ENCODE measurements at regions not wholly inside any gene's neighbourhood (a gene's known extent, or its start where the extent isn't known, plus 50 kb on each side); places are given as distances from the start of the nearest gene placed in this dataset.

GRCh38 chr2:33839791-33840190 lies 240.7 kb upstream of the FAM98A start:
- Histone ChIP-seq H3K27me3 (ENCODE audit: insufficient read depth) (no peaks in the 10 kb centered on the region), H3K36me3 (replicated peaks in 1 of 2; ENCODE audit: control insufficient read depth in 1 of 2, insufficient read depth in 2 of 2, low read length in 1 of 2) (no peaks in the 10 kb centered on the region), H3K4me2 (no peak overlapping the region), H3K4me3 (ENCODE audit: low read depth in 2 of 2, low read length in 1 of 2) (no peak overlapping the region), H3K9ac (no peak overlapping the region), H3K4me1 (ENCODE audit: control insufficient read depth in 1 of 2, insufficient read depth in 2 of 2, low read depth in 1 of 2, low read length in 1 of 2) (no peaks in the 10 kb centered on the region), H2AFZ (ENCODE audit: low read depth) (no peak overlapping the region), H3K79me2 (ENCODE audit: insufficient read depth) (no peaks in the 10 kb centered on the region), H3F3A (replicated peaks; ENCODE audit: insufficient read depth) (no peaks in the 10 kb centered on the region), H3K9me3 (no peaks in the 10 kb centered on the region), H3K27ac (ENCODE audit: low read depth in 2 of 2, low read length in 1 of 2) (no peak overlapping the region), H3K9me2 (no peaks in the 10 kb centered on the region), H4K20me1 (ENCODE audit: insufficient read depth) (no peaks in the 10 kb centered on the region)
- DNase-seq: no peak
- ChIA-PET CTCF (no interaction called here), POLR2A (no interaction called here)
- 26% methylated on average over 7 of the region's 7 CpGs for WGBS (ENCODE audit: low lambda C conversion rate)
- no peak for TF ChIP-seq TEAD4 (IDR thresholded peaks at IDR 0.05; ENCODE audit: borderline replicate concordance, insufficient read depth)
- no peak for TF ChIP-seq CHD2 (IDR thresholded peaks at IDR 0.05; ENCODE audit: low read length, partially characterized antibody)
- TF ChIP-seq POLR2AphosphoS5 (IDR thresholded peaks at IDR 0.05; ENCODE audit: low read depth, low read length): no peak
- TF ChIP-seq TAF1 (IDR thresholded peaks at IDR 0.05; ENCODE audit: borderline replicate concordance, low read depth, low read length): no peak

GRCh38 chr2:33836628-33837027 lies 237.5 kb upstream of the FAM98A start:
- H3K27me3 ChIP-seq (ENCODE audit: insufficient read depth): no peaks in the 10 kb centered on the region
- POLR2A ChIA-PET: no interaction called here
- H3F3A ChIP-seq (replicated peaks; ENCODE audit: insufficient read depth): no peaks in the 10 kb centered on the region
- H3K79me2 ChIP-seq (ENCODE audit: insufficient read depth): no peaks in the 10 kb centered on the region
- H3K9me3 ChIP-seq: no peaks in the 10 kb centered on the region
- DNase-seq: no peak
- H3K9ac ChIP-seq: no peak overlapping the region
- H2AFZ ChIP-seq (ENCODE audit: low read depth): no peak overlapping the region
- no peaks in the 10 kb centered on the region for H3K4me1 ChIP-seq (ENCODE audit: control insufficient read depth in 1 of 2, insufficient read depth in 2 of 2, low read depth in 1 of 2, low read length in 1 of 2)
- 5% methylated on average over 5 of the region's 5 CpGs for WGBS (ENCODE audit: low lambda C conversion rate)
- no peak overlapping the region for H3K4me3 ChIP-seq (ENCODE audit: low read depth in 2 of 2, low read length in 1 of 2)
- H4K20me1 ChIP-seq (ENCODE audit: insufficient read depth): no peaks in the 10 kb centered on the region
- no peak overlapping the region for H3K27ac ChIP-seq (ENCODE audit: low read depth in 2 of 2, low read length in 1 of 2)
- TF ChIP-seq EZH2phosphoT487 (IDR thresholded peaks at IDR 0.05; ENCODE audit: borderline replicate concordance, low read depth) (no peak), FOXM1 (IDR thresholded peaks at IDR 0.05; ENCODE audit: low read depth) (no peak), RAD21 (IDR thresholded peaks at IDR 0.05; ENCODE audit: low read length) (no peak), RCOR1 (IDR thresholded peaks at IDR 0.05; ENCODE audit: low read length) (no peak), TCF12 (IDR thresholded peaks at IDR 0.05) (no peak), IRF3 (IDR thresholded peaks at IDR 0.05; ENCODE audit: low read depth, low read length) (no peak), USF1 (IDR thresholded peaks at IDR 0.05; ENCODE audit: borderline replicate concordance, low read depth) (no peak), SIN3A (IDR thresholded peaks at IDR 0.05; ENCODE audit: borderline replicate concordance, low read depth, low read length) (no peak), SMC3 (IDR thresholded peaks at IDR 0.05; ENCODE audit: low read depth, low read length) (no peak), ELF1 (IDR thresholded peaks at IDR 0.05) (no peak), CTCF (IDR thresholded peaks at IDR 0.05) (no peak), REST (IDR thresholded peaks at IDR 0.05; ENCODE audit: low read depth, low read length) (no peak), ZBTB33 (IDR thresholded peaks at IDR 0.05; ENCODE audit: borderline replicate concordance, low read depth) (no peak), MEF2A (IDR thresholded peaks at IDR 0.05; ENCODE audit: borderline replicate concordance, low read depth) (no peak)
- no peaks in the 10 kb centered on the region for H3K9me2 ChIP-seq
- H3K36me3 ChIP-seq (replicated peaks in 1 of 2; ENCODE audit: control insufficient read depth in 1 of 2, insufficient read depth in 2 of 2, low read length in 1 of 2): no peaks in the 10 kb centered on the region
- H3K4me2 ChIP-seq: no peak overlapping the region
- CTCF ChIA-PET: no interaction called here

Data from SK-N-SH (cell line).